T-cell (primary cell): ENCODE measurements at regions not wholly inside any gene's neighbourhood (a gene's known extent, or its start where the extent isn't known, plus 50 kb on each side); places are given as distances from the start of the nearest gene placed in this dataset.
"Not testable (repeated sequence)": the region's sequence is repeated elsewhere in the genome, so short reads cannot be mapped to it uniquely, and the experiment has no call there.

ENCODE experiments used
- ATAC-seq, 4 experiments: fragments of 200-7000 bp in 3 of 4; fragments of 150-1000 bp in 1 of 4; cut with Tn5 transposase; replicated peaks in 1 of 4; 1 replicate in 3 of 4; 2 replicates in 1 of 4; pipeline ENCODE4 v1.10.0; 2021; ENCODE audit warnings: moderate library complexity in 3 of 4, mild to moderate bottlenecking in 2 of 4, moderate number of reproducible peaks in 1 of 4
- CTCF ChIA-PET, 2 donors: fragments of 300-600 bp; sonication (Branson Sonifier 250); formaldehyde crosslinking; loops; one replicate each; lab custom pipeline; 2022; ENCODE audit warnings: antibody characterized with exemption in 2 of 2; lab: Charles Lee
- POLR2A ChIA-PET, 2 donors: fragments of 300-600 bp; sonication (Branson Sonifier 250); formaldehyde crosslinking; loops; one replicate each; lab custom pipeline; 2022; ENCODE audit warnings: antibody characterized with exemption in 2 of 2; lab: Charles Lee
- DNase-seq, 35 experiments: peaks; one replicate each; pipeline versions ENCODE4 v3.0.0 to v3.0.0-alpha.2; 2013 to 2023
- H3K27ac ChIP-seq: one replicate; pipeline ENCODE4 v1.5.1; 2013; ENCODE audit warnings: low read length
- H3K27me3 ChIP-seq, 2 experiments: replicated peaks in 1 of 2; 1 replicate in 1 of 2; 2 replicates in 1 of 2; pipeline versions ENCODE4 v1.6.1 to v1.7.0; 2013; ENCODE audit warnings: low read length in 1 of 2, mixed read lengths in 1 of 2; ENCODE audit not compliant: control insufficient read depth in 2 of 2, insufficient read depth in 2 of 2; ENCODE audit errors: extremely low read depth in 1 of 2
- H3K36me3 ChIP-seq, 2 donors: 1 replicate in 1 of 2; 2 replicates in 1 of 2; pipeline versions ENCODE4 v1.6.1 to v1.7.0; 2013; ENCODE audit warnings: low read length in 1 of 2; ENCODE audit not compliant: control insufficient read depth in 2 of 2, insufficient read depth in 1 of 2; ENCODE audit errors: extremely low read depth in 1 of 2
- H3K4me1 ChIP-seq, 2 experiments: 1 replicate in 1 of 2; 2 replicates in 1 of 2; pipeline versions ENCODE4 v1.6.1 to v1.7.0; 2013; ENCODE audit warnings: low read length in 2 of 2, mixed read lengths in 1 of 2; ENCODE audit not compliant: insufficient read depth in 2 of 2, control insufficient read depth in 1 of 2; ENCODE audit errors: extremely low read depth in 1 of 2
- H3K4me3 ChIP-seq, 2 donors: 1 replicate in 1 of 2; 2 replicates in 1 of 2; pipeline versions ENCODE4 v1.5.1 to v1.7.0; 2013; ENCODE audit warnings: mild to moderate bottlenecking in 2 of 2, low read length in 1 of 2, moderate library complexity in 1 of 2; ENCODE audit not compliant: control insufficient read depth in 1 of 2; ENCODE audit errors: extremely low read depth in 1 of 2
- H3K9me3 ChIP-seq: 2 replicates; pipeline ENCODE4 v1.7.0; 2013
- H3K27ac Mint-ChIP-seq, 2 donors: one replicate each; pipeline ENCODE4 v1.8.0; 2020 to 2021; ENCODE audit warnings: mild to moderate bottlenecking in 2 of 2, mixed read lengths in 2 of 2
- H3K27me3 Mint-ChIP-seq, 2 donors: one replicate each; pipeline ENCODE4 v1.8.0; 2021 to 2022; ENCODE audit warnings: mixed read lengths in 2 of 2
- H3K36me3 Mint-ChIP-seq: one replicate; pipeline ENCODE4 v1.8.0; 2021; ENCODE audit warnings: mixed read lengths
- H3K4me1 Mint-ChIP-seq, 3 donors: one replicate each; pipeline ENCODE4 v1.8.0; 2020 to 2022; ENCODE audit warnings: mixed read lengths in 3 of 3, mild to moderate bottlenecking in 1 of 3
- H3K4me3 Mint-ChIP-seq, 3 donors: one replicate each; pipeline ENCODE4 v1.8.0; 2020 to 2022; ENCODE audit warnings: mild to moderate bottlenecking in 3 of 3, mixed read lengths in 3 of 3, moderate library complexity in 3 of 3
- H3K9me3 Mint-ChIP-seq, 3 donors: one replicate each; pipeline ENCODE4 v1.8.0; 2020 to 2022; ENCODE audit warnings: mixed read lengths in 3 of 3
- WGBS: methylation state at CpG from one replicate; pipeline ENCODE4 v1.1.5; 2013; ENCODE audit warnings: missing lambda C conversion rate; ENCODE audit not compliant: insufficient coverage; 5-methylcytosine and 5-hydroxymethylcytosine counted together

DNA sequence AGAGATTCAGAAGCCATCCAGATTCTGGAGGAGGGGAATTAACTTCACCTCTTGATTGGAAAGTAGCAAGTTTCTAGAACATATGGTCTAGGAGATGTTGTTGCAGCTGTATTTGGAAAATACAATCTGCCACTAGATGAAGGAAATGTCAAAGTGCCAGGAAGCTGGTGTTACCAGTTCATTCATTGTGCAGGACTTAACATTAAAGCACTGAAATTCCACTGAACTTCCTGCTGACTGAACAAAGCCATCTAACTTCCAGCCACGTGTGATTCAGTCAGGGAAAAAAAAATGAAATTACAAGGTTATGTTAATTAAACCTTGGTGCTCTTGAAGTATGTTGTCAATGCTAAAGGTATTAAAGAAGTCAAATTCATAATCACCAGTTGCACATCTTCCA is 321.5 kb upstream of the SASH1 start:
- H3K36me3 Mint-ChIP-seq: no peaks in the 10 kb centered on the region

DNA sequence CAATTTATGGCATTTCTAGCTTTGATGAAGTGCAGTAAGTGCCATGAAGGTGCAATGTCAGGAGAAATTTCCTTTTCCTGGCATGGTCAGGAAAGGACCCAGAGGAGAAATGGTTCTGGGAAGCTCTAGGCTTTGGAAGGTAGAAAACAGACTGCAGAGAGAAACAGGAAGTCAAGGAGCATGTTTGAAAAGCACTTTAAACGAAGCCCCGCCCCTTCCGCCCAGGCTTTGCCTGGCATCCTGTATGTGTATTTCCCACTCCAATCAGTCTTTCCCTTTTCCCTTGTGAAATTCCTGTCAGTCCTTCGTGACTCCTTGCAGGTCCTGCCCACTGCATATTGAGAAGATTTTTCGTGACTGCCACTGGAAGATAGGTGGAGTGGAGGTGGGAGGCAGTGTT is 320.9 kb upstream of the SASH1 start:
- ATAC-seq: no peak
- Histone ChIP-seq H3K4me1 (no peaks in the 10 kb centered on the region), H3K9me3 (no peaks in the 10 kb centered on the region), H3K36me3 (no peaks in the 10 kb centered on the region), H3K4me3 (no peak overlapping the region), H3K27me3 (no peaks in the 10 kb centered on the region), H3K27ac (no peak overlapping the region)
- Mint-ChIP-seq H3K27ac (no peak overlapping the region), H3K9me3 (peaks cover 2 to 16% (median 9%) of the 10 kb centered on the region in 3 donors), H3K36me3 (no peaks in the 10 kb centered on the region), H3K27me3 (no peaks in the 10 kb centered on the region), H3K4me3 (no peak overlapping the region), H3K4me1 (no peaks in the 10 kb centered on the region)
- ChIA-PET CTCF (no interaction called here), POLR2A (no interaction called here)
- WGBS: no CpG with 5 or more reads among the region's 5 CpGs
- DNase-seq: no peak

More for the DNA sequence above, 321.5 kb upstream of the SASH1 start:
- Mint-ChIP-seq H3K27me3 (no peaks in the 10 kb centered on the region), H3K27ac (no peak overlapping the region), H3K4me1 (no peaks in the 10 kb centered on the region), H3K4me3 (no peak overlapping the region), H3K9me3 (peaks cover 2 to 21% (median 9%) of the 10 kb centered on the region in 3 donors)
- DNase-seq: no peak
- no CpG with 5 or more reads among the region's 1 CpG for WGBS
- ChIA-PET CTCF (no interaction called here), POLR2A (no interaction called here)
- H3K36me3 ChIP-seq: no peaks in the 10 kb centered on the region
- ATAC-seq: no peak
- H3K27ac ChIP-seq: no peak overlapping the region
- no peak overlapping the region for H3K4me3 ChIP-seq
- no peaks in the 10 kb centered on the region for H3K9me3 ChIP-seq
- no peaks in the 10 kb centered on the region for H3K4me1 ChIP-seq
- H3K27me3 ChIP-seq: no peaks in the 10 kb centered on the region

DNA sequence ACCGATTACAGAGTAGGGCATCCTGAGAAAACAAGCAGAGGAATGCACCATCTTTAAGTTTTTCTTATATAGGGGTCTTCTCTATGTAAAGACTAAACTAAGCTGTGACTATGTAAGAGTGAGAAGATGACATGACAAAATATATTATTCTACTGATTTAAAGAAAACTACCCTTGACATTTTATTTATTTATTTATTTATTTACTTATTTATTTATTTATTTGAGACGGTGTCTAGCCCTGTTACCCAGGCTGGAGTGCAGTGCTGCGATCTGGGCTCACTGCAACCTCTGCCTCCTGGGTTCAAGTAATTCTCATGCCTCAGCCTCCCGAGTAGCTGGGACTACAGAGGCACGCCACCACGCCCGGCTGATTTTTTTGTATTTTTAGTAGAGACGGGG is 320.4 kb upstream of the SASH1 start:
- H3K36me3 ChIP-seq, H3K27ac ChIP-seq, H3K4me1 Mint-ChIP-seq, DNase-seq, ATAC-seq, H3K4me1 ChIP-seq, H3K36me3 Mint-ChIP-seq, H3K27me3 Mint-ChIP-seq, H3K9me3 ChIP-seq, H3K4me3 Mint-ChIP-seq, POLR2A ChIA-PET, H3K4me3 ChIP-seq, CTCF ChIA-PET, H3K27me3 ChIP-seq, H3K27ac Mint-ChIP-seq: not testable (repeated sequence)
- peaks cover 2 to 16% (median 9%) of the 10 kb centered on the region in 3 donors for H3K9me3 Mint-ChIP-seq
- WGBS: no CpG with 5 or more reads among the region's 8 CpGs

DNA sequence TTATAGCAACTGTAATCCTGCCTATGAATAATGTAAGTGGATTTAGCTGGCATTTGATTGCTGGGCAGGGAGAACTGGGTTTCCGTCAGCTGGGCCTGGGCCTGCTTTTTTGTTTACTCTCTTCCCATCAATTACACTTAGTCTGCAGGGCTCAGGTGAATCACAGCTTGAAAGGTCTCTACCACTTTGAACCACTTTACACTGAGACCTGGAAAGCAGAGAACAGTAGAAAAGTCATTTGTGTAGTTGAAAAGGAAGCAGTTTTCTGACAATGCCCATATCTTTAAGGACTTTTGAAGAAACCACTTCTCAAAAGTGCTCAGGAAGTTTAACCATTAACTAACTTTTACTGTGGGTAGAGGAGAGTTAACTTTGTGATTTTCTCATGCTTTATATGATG is 315.4 kb upstream of the SASH1 start:
- Histone ChIP-seq H3K27me3 (no peaks in the 10 kb centered on the region), H3K4me1 (no peaks in the 10 kb centered on the region), H3K27ac (no peak overlapping the region), H3K36me3 (no peaks in the 10 kb centered on the region), H3K9me3 (no peaks in the 10 kb centered on the region), H3K4me3 (no peak overlapping the region)
- ChIA-PET POLR2A (no interaction called here), CTCF (no interaction called here)
- no peak for DNase-seq
- peaks cover 2 to 9% (median 6%) of the 10 kb centered on the region in 3 donors for H3K9me3 Mint-ChIP-seq
- no CpG with 5 or more reads among the region's 1 CpG for WGBS
- no peaks in the 10 kb centered on the region for H3K36me3 Mint-ChIP-seq
- peaks cover 0 to 7% of the 10 kb centered on the region in 2 donors for H3K27me3 Mint-ChIP-seq
- H3K4me1 Mint-ChIP-seq: no peaks in the 10 kb centered on the region
- no peak overlapping the region for H3K27ac Mint-ChIP-seq
- no peak for ATAC-seq
- H3K4me3 Mint-ChIP-seq: no peak overlapping the region

DNA sequence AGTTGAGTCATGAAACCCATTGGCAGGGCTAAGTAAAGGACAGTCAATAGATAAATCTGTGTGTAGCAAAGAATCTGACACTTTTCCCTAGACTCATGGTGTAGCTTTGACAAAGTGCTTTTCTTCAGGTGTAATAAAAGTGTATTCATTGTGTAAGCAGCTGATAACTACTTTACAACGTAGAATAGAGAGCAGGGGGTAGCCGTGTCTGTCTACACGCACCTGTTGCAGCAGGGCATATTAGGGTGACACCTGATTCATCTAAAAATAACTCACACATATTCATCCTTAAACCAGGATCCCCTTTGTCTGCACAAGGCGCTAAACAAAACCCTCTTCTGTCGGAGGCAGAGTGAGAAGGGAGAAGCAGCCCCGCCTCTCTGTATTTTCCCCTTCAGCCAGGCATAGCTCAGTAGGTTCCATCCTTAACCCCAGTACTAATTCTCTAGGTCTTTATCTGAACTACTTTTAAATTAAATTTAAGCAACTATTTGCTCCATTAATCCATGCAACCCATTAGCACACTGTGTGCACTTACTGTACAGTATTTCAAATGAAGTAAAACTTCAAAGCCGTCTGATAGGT is 306.7 kb upstream of the SASH1 start:
- Mint-ChIP-seq H3K4me3 (no peak overlapping the region), H3K27me3 (no peaks in the 10 kb centered on the region), H3K27ac (no peak overlapping the region), H3K36me3 (no peaks in the 10 kb centered on the region), H3K4me1 (no peaks in the 10 kb centered on the region), H3K9me3 (peaks cover 0 to 4% (median 0%) of the 10 kb centered on the region in 3 donors)
- Histone ChIP-seq H3K4me3 (no peak overlapping the region), H3K9me3 (no peaks in the 10 kb centered on the region), H3K27ac (no peak overlapping the region), H3K27me3 (no peaks in the 10 kb centered on the region), H3K36me3 (no peaks in the 10 kb centered on the region), H3K4me1 (no peaks in the 10 kb centered on the region)
- 84% methylated on average over 5 of the region's 7 CpGs for WGBS
- CTCF ChIA-PET: no interaction called here
- DNase-seq (no peak), ATAC-seq (no peak)
- POLR2A ChIA-PET: no interaction called here

DNA sequence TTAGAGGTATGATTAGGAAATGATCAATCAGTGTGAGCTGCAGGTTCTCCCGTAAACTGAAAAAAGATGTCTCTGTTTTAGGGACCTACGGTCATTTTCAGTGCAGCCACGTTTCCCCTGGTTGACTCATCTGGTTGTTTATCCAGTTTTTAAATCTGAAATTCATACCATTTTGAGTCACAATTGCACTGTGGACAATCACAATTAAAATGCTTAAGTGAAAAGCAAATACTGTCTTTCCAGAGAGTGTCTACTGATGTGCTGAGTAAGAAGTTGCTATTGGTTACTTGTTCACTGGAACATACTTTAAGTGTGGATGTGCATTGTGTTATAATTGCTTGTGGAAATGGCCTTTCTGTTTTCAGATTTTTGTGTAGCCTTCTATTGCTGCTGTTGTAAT is 305.1 kb upstream of the SASH1 start:
- no peak overlapping the region for H3K4me3 ChIP-seq
- no peak overlapping the region for H3K4me3 Mint-ChIP-seq
- H3K27me3 Mint-ChIP-seq: peaks cover 0 to under 1% of the 10 kb centered on the region in 2 donors
- H3K36me3 Mint-ChIP-seq: no peaks in the 10 kb centered on the region
- H3K9me3 Mint-ChIP-seq: peaks cover 0 to 4% (median 0%) of the 10 kb centered on the region in 3 donors
- no peaks in the 10 kb centered on the region for H3K9me3 ChIP-seq
- WGBS: no CpG with 5 or more reads among the region's 3 CpGs
- H3K27ac Mint-ChIP-seq: no peak overlapping the region
- H3K4me1 ChIP-seq: no peaks in the 10 kb centered on the region
- ChIA-PET POLR2A (interaction anchor here in 1 of 2 donors (0.7 kb wide), 1 partner anchor 34 kb away, joined by 8 read pairs; no protein-coding TSS in a partner anchor), CTCF (no interaction called here)
- DNase-seq (no peak), ATAC-seq (no peak)
- H3K36me3 ChIP-seq: no peaks in the 10 kb centered on the region
- no peak overlapping the region for H3K27ac ChIP-seq
- no peaks in the 10 kb centered on the region for H3K27me3 ChIP-seq
- H3K4me1 Mint-ChIP-seq: no peaks in the 10 kb centered on the region

DNA sequence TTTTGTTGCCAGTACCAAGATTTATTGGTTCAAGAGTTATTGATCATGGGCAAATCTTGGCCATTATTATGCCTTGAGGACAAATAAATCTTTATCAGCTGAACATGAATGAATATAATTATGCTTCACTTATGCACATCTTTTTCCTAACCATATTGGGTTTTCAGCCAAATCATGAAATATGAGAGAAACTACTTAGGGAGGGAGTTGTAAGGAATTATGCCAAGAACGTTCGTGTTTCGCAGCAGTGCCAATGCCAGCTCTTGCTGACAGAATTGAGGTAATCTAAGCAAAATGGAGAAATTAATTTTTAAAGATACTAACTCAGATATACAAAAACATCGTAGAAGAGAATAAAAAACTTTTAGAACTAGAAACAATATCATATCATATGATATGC is 301.1 kb upstream of the SASH1 start:
- H3K27ac Mint-ChIP-seq: no peak overlapping the region
- H3K4me3 Mint-ChIP-seq: no peak overlapping the region

More for the DNA sequence above, 301.1 kb upstream of the SASH1 start:
- Histone ChIP-seq H3K9me3 (no peaks in the 10 kb centered on the region), H3K4me1 (no peaks in the 10 kb centered on the region), H3K27ac (no peak overlapping the region), H3K36me3 (no peaks in the 10 kb centered on the region), H3K4me3 (no peak overlapping the region), H3K27me3 (no peaks in the 10 kb centered on the region)
- ATAC-seq (no peak), DNase-seq (no peak)
- Mint-ChIP-seq H3K36me3 (no peaks in the 10 kb centered on the region), H3K27me3 (peaks cover 0 to 2% of the 10 kb centered on the region in 2 donors), H3K9me3 (peaks cover 0 to 4% (median 3%) of the 10 kb centered on the region in 3 donors), H3K4me1 (no peaks in the 10 kb centered on the region)
- ChIA-PET POLR2A (no interaction called here), CTCF (no interaction called here)
- no CpG with 5 or more reads among the region's 4 CpGs for WGBS
